CD4-positive, alpha-beta T cell treated with Interleukin-4 for 1 hour (primary cell): ENCODE measurements at regions not wholly inside any gene's neighbourhood (a gene's known extent, or its start where the extent isn't known, plus 50 kb on each side); places are given as distances from the start of the nearest gene placed in this dataset.

Experiments used
- DNase-seq, 2 donors: peaks; one replicate each; pipeline ENCODE4 v3.0.0-alpha.2; 2020 to 2022

DNA sequence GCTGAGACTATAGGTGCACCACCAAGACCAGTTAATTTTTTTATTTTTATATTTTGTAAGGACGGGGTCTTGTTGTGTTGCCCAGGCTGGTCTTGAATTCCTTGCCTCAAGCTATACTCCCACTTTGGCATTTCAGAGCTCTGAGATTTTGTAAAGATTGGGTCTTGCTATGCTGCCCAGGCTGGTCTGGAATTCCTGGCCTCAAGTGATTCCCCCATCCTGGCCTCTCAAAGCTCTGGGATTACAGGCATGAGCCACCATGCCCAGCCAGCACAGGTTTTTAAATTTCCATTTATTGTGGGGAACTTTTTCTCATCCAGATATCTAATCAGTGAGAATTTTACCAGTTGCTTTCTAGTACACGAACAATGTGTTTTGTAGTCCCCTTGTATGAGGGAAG, 156.1 kb upstream of the VLDLR start:
- DNase-seq = no peak

DNA sequence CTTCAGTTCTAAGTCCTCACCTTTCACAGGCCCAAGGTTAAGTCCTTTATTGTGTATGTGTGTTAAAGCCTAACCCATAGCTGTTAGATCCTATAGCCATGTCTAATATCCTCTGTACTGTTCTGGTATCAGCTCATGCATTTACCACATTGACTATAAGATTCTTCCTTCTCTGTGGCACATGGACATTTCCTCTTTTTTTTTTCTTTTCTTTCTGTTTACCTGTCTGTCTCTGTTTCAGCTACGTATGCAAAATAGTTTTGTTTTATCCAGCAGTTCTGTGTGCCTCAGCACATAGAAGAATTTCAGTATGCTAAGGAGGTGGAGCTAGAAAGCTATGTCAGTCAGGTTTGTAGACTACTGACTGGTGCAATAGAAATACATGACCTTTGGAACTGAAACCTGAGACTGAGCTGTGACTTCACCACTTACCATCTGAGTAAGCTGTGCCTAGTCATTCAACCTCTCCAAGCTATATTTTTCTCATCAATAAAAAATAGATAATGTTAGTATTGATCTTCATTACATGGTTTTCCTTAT, 155.6 kb upstream of the VLDLR start:
- DNase-seq = no peak

DNA sequence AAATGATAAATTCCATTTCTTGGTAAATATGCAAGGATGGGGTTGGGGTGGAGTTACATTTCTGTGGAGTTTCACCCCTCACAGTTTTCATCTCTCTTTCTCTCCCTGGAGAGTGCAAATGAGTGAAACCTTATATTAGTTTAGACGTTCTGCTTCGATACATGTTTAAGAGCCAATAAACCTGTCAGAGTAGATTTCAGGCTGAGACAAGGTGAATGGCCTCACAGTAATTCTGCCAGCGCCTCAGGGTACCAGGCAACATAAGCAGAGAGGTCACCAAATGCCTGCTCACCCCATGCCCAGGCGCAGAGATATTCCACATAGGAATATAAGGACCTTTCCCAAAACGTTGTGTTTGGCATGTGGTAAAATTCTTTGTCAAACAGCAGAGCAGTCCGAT, 154.9 kb upstream of the VLDLR start:
- DNase-seq = no peak

DNA sequence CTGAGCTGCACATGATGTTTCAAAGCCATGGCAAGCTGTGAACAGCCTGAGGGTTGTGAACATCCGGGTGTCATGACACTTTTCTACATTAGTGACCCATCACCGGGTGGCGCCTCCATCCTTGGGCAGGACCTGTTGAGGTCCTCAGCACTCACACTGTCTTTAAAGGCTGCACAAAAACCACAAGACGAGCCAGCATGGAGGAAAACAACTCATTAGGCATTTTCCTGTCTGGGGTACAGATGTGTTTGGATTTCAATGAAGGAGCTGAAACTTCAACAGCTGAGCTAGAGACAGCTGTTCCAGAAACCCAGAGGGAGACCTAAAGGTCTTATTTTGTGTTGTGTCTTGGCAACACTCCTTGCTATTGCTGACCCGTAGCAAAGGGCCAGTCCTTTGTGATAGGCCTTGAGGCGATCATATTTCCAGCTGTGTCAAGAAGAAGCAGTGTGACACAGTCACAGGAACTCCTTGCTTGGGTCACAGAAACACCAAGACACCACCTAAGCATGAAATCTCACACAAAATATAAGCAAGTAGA, 151.8 kb upstream of the VLDLR start:
- no peak for DNase-seq

DNA sequence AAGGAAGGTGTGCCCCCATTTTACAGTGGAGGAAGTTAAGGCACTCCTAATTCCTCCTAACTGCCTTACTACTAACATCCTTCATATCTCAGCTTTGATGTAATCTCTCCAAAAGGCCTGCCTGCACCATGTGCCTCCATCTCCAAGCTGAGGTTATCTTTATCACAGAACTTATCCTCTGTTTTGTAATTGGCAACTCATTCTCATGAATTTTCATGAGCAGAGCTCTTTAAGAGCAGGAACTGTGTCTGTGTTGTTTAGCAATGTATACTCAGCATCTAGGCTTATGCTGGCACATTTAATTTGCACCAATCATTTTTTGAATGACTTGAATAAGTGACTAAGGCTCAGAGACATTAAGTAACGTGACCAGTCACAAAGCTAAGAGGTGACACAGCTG, 147.9 kb upstream of the VLDLR start:
- DNase-seq = no peak

DNA sequence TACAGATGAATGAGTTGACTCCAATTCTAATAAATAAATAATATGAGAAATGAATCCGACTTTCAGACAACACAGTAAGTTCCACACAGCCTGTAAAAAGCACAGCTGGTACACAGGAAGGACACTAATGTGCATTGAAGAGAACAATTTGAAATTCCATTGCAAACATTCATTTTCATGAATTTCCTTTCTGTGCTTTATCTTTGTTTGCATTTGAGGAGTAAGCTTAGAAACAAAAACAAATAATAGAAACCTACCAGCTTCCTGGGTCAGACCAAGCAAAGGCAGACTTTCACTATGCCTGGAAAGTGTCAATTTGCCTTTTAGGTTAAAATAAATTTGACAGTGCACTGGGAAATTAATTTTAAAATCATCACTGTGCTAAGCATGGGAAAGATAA, 143.8 kb upstream of the VLDLR start:
- DNase-seq = no peak

DNA sequence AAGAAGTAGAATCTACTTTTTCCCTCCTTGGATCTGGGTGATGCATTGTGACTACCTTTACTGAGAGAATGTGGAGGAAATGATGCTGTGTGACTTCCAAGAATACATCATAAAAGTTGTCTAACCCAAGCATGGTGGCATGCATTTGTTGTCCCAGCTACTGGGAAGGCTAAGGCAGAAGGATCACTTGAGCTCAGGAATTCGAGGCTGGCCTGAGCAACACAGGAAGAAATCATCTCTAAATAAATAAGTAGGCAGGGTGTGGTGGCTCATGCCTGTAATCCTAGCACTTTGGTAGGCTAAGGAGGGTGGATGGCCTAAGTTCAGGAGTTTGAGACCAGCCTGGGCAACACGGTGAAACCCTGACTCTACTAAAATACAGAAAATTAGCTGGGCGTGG, 143.2 kb upstream of the VLDLR start:
- no peak for DNase-seq

DNA sequence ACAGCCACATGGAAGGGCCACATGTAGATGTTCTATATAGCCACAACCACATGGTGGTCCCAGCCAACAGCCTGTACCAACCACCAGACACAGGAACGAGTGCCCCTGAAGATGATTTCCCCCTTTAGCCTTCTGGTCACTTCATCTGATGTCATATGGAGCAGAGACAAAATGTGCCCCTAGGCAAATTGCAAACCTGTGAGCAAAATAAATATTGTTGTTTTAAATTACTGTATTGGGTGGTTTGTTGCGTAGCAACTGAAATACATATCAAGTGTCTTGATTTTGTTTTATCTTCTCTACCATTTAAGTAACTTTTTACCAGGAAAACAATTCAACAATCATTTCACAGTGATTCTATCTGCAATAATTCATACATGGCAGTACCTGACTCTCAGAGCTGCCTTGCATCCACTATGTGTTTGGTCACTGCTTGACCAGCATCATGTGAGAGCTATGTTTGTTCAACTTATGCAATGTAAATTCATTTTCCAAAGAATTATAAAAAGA, 142.5 kb upstream of the VLDLR start:
- DNase-seq = no peak

DNA sequence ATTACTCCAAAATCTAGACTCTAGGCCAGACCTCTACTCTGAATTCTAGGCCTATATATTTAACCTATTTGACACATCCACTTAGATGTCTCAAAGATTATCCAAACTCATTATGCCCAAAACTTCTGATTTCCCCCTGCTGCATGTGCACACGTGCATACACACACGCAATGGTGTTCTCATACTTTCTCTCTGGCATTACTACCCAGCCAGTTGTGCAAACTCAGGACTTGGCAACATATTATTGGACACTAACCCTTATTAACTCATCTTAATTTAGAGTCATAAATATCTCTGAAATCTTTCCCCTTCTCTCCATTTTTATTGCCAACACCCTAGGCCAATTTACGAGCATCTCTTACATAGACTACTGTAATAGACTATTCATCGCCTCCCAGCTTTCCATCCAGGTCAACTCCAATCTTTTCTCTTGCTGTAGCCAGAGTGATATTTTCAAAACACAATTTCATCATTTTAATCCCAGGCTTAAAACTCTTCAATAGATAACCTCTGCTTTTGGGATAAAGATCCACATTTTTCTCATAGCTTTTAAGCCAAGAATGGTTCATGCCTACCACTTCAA, 141.2 kb upstream of the VLDLR start:
- no peak for DNase-seq

DNA sequence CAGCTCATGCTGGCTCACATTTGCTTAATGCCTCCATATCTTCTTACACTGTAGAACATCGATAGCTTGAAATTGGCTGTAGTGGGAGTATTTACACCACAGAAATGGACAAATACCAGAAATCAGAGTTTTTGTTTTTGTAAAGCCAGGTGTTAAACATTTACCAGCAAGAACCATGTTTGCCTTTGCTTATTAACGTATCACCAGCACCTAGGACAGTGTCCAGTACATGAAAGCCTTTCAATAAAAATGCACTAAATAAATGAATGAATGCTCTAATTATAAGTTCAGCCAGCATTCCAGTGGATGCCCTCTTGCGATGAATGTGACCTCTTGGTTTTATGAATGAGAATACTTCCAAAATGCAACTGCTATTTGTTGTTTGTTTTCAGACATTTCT, 140.4 kb upstream of the VLDLR start:
- DNase-seq = no peak

DNA sequence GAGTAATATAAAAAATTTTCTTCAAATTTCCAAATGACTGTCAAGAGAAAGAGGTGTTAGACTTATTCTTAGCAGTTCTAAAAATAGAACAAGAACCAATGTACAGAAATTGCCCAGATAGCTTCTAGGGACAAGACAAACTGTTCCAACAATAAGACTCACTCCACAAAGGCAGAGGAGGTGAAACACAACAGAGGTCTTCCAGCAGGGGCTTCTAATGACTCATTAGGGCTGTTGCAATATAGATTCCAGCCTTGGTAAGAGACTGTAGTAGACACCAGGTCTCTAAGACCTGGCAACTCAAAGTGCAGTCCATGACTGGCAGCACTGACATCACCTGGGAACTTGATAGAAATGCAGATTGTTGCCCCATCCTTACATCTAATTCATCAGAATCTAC, 134.6 kb upstream of the VLDLR start:
- no peak for DNase-seq

DNA sequence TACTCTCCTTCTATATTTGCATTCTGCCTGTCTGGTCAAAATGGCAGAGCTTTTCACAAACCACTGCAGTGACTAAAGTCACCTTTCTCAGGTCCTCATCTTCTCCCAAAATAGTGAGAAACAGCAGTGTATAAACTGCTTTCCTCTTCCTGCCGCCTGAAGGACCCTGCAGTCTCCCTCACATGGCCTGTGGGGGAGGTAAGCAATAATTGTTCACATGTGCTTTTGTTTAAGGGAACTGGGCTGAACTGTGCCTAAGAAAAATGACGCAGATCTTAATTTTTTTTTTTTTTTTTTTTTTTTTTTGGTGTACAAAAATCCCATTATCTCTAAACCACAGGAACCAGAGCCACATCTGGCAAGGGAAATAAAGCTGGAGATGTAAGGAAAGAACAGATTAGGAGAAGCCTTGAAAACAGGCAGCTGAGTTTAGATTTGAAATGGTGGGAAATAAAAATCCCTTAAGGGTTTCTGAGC, 131.7 kb upstream of the VLDLR start:
- no peak for DNase-seq

DNA sequence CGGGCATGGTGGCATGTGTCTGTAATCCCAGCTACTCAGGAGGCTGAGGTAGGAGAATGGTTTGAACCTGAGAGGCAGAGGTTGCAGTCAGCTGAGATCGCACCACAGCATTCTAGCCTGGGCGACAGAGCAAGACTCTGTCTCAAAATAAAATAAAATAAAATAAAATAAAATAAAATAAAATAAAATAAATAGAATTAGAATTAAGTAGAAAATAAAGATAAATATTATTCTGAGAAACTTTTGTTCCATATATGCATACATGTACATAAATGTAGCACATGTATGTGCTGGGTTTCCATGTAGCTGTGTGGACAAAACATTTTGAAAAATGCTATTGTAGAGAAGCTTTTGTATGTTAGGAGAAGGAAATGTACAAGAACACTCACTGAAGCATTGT, 129.4 kb upstream of the VLDLR start:
- no peak for DNase-seq

DNA sequence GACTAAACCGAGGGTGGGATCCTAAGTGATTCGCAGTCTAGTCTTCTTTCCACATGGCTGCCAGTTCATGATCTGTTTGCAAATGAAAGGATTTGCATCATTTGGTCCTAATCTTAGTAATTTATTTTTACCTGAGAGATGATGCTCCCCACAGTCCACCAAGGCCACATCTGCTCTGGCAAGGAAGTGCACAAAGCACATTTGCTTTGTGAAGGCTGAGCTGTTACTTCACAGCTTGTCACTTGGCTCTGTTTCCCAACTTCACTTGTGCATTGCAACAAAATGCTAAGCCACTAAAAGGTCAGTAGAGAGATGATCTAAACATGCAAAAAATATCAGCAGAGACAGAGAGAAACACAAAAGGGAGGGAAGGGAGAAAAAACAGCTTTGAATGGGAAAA, 128.5 kb upstream of the VLDLR start:
- no peak for DNase-seq

DNA sequence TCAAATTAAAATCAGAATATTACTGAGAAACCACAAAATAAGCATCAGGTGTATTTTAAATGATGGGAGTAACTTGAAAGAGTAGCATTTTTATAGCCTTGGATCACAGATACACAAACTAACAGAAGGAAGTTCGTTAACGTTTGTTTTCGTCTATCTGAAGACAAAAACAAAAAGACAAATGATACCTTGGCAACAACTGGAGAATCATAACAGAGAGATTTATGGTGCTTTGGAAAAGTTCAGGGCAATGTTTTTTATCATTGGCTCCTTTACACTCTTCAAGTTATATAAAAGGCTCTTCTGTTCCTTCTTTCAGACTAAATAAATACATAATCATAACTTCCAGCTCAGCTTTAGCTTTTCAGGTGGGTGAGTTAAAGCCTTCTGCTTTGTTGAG, 128.1 kb upstream of the VLDLR start:
- no peak for DNase-seq

DNA sequence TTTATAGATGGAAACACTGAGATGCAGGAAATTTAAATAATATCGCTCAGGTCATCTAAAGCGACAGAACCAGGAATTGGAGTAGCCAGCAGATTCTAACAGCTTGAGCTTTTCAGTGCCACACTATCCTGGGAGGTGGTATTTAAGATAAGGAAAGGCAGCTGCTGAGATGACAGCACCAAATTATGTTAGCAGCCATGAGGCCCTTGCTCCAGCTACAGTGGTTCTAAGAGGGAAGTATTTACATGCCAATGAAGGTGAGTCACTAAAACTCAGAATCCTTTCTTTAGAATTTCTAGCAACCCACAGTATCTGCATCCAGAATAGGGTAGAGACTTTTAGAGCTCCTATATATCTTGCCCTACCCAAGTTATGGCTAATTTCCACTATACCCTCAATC, 127.0 kb upstream of the VLDLR start:
- no peak for DNase-seq

DNA sequence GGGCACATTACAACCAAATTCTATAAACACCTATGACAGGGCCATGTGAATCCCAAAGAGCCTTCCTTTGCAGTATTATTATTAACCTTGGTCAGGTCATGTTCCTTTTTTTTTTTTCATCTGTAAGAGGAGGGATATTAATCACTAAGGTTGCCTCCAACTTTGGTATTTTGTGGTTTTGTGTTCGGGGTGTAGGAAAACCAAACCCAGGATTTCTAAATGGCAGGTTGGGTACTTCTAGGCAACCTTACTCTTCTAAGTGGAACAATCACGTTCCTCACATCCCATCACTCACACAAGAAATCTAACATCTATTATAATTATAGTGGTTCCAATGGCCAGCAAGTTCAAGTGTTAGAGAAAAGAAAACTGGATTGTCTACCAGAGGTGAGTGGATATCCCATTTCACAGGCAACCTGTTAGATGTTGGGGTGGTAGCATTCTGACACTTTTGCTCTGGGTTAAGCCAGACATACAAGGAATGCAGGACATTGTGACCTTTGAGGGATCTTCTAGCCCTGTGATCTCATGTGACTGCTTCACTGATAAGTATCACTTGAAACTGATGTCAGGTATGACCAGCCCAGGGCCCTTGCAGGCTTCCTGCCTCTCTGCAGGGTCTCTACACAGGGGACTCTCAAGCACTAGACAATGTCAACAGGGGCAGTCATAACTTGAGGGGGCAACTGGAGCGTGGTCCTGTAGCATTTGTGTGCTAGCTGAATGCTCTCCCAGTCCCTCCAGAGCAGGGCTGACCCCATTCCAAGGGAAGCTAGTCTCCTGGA, 126.2 kb upstream of the VLDLR start:
- no peak for DNase-seq

DNA sequence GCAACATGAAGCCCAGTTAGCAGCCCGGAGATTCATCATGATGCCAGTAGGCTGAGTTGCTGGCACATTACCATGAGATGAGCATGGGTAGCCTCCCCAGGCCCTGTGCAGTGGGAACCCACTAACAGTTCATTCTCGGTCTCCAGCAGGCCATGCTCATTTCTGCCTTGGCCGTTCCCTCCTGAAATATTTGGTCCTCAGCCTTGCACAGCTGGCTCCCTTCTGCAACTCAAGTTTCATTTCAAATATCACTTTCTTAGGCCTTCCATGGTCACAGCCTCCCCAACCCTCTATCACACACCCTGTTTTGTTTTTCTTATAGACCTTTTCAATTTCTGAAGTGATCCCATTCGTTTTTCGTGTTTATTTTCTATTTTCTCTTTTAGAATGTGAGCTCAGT, 125.4 kb upstream of the VLDLR start:
- no peak for DNase-seq

DNA sequence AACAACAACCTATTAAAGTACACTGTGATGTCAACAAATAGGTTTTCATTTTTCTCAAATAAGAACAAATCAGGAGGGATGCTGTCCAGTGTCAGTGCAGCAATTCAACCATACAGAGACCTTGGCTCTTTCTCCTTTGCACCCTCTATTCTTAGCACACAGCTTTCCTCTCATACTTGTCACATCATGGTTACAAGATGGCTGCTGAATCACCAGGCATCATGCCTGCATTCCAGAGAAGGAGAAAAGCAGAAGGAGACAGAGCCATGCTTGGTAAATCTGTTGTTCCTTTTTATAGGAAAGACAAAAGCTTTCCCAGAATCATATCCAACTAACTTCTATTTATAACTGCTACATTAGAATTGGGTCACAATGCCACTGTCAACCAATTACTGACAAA, 124.7 kb upstream of the VLDLR start:
- no peak for DNase-seq

DNA sequence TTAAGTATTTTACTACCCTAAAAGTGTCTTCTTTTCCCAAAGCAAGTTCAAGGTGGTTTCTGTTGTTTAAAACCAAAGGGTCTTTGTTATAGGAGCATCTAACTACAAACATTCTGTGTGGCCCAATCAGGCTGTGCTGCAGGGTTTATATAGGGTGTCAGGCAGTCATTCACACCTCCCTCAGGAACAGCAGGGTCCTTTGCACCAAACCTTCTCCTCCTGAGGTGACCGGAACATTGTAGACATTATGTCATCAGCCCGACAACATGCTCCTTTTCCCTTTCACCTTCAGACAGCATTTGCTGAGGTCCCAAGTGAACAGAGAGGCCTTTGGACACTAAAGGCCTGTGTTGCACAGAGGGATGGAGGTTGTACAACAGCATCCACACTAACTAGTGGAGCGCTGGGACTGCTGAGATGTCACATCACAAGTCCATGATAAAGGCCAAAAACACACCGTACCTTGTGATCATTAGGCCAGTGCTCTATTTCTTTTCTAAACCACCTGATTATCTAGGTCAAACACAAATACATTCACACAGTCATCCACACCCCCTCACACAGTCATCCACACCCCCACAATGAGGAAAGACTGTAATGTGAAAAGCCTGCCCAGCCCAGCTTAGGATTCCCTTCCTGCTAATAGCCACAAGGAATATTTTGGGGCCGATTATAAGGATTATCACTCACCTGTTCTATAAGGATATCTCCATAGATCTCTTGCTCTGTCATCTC, 123.8 kb upstream of the VLDLR start:
- DNase-seq = no peak

DNA sequence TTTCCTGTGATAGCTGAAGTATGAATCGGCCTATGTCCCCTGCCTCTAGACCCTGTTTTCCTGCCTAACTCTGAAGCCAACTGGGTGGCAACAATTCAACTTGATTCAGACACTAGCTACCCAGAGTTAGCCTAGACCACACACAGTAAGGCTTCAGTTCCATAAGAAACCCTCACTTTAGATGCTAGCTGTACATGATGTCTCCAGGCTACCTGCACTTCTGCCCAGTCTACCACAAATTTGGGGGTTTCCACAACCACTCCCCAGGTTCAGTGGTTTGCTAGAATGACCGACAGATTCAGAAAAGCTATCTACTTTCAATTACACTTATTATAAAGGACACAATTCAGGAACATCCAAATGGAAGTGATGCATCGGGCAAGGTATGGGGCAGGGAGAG, 119.4 kb upstream of the VLDLR start:
- no peak for DNase-seq

DNA sequence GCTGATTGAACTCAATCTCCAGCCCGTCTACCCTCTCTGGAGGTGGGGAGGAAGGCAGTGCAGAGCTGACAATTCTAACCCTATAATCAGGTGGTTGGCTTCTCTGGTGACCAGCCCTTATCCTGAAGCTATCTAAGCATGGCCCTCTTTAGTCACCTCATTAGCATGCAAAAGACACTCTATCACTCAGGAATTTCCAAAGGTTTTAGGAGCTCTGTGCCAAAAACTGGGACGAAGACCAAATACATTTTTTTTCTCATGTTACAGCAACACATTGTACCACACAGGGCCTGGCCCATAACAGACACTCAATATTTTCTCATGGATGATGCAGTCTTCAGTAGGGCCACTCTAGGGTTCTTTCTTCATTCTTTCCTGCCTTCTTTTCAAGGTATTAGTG, 118.8 kb upstream of the VLDLR start:
- DNase-seq = no peak

DNA sequence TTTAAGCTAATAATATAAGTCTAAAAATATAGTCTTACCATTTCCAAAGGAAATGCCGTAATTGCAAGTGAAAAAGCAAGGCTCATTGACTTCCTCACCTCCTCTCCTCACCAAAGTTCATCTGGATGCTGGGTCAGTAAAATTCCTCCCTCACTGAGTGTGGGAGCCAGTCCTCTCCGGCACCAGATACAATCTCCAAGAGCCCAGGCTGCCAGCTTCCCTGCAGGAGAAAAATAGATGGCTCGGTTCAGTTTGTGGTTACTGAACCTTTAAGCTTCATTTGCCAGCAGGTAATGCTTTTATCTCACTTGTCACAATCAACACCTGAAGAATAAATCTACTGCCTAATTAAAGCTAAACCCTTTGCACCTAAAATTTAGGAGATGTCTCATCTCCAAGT, 115.3 kb upstream of the VLDLR start:
- no peak for DNase-seq

DNA sequence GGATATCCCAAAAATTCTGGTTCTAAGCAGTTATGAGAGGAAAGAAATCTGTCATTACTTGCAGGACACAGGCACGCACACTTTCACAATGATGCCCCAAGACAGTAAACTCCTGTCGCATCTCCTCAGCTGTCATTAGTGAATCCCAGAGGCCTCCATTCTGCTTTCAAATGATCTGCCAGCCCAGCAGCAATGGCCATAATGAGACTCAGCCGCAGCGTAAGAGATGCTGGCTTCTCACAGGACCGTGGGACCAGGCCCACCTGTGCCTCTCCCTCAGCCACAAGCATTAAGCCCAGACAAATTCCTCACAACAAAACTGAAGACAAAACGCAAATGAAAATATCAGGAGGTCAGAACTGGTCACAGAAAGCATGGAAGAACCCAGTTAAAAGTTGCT, 98.0 kb upstream of the VLDLR start:
- no peak for DNase-seq
